PFSK-1 (cell line): ENCODE measurements at regions not wholly inside any gene's neighbourhood (a gene's known extent, or its start where the extent isn't known, plus 50 kb on each side); places are given as distances from the start of the nearest gene placed in this dataset.

Experiments used
- POLR2AphosphoS5 ChIP-seq: IDR thresholded peaks from 2 replicates; pipeline ENCODE4 v1.6.1; 2012; ENCODE audit warnings: low read depth, mild to moderate bottlenecking, control low read depth, low read length, moderate library complexity
- SIN3A ChIP-seq: IDR thresholded peaks from 2 replicates; pipeline ENCODE4 v1.6.1; 2012; ENCODE audit warnings: mild to moderate bottlenecking, low read length, moderate library complexity, borderline replicate concordance; ENCODE audit not compliant: insufficient read depth

GRCh38 chr20:1711266-1711665 lies 53.7 kb upstream of the SIRPG start:
- TF ChIP-seq POLR2AphosphoS5, result no peak
- TF ChIP-seq SIN3A, result no peak
